Spinal cord (tissue), 9 donors: ENCODE measurements at regions not wholly inside any gene's neighbourhood (a gene's known extent, or its start where the extent isn't known, plus 50 kb on each side); places are given as distances from the start of the nearest gene placed in this dataset.

Experiments
- DNase-seq, 6 donors: peaks; one replicate each; pipeline versions ENCODE4 v3.0.0 to v3.0.0-alpha.2; 2013 to 2015; ENCODE audit warnings: low spot score in 6 of 6, low read depth in 4 of 6
- H3K27ac ChIP-seq: one replicate; pipeline ENCODE4 v1.5.1; 2013; ENCODE audit warnings: low read depth, low read length, control low read depth
- H3K27me3 ChIP-seq: one replicate; pipeline ENCODE4 v1.6.1; 2013; ENCODE audit warnings: low read length; ENCODE audit not compliant: control insufficient read depth, insufficient read depth
- H3K36me3 ChIP-seq: one replicate; pipeline ENCODE4 v1.6.1; 2013; ENCODE audit warnings: low read length; ENCODE audit not compliant: control insufficient read depth, insufficient read depth
- H3K4me1 ChIP-seq: one replicate; pipeline ENCODE4 v1.6.1; 2013; ENCODE audit warnings: low read length; ENCODE audit not compliant: control insufficient read depth, insufficient read depth
- H3K4me3 ChIP-seq: one replicate; pipeline ENCODE4 v1.5.1; 2013; ENCODE audit warnings: low read depth, low read length, control low read depth
- H3K9me3 ChIP-seq: one replicate; pipeline ENCODE4 v1.6.1; 2013; ENCODE audit warnings: low read length; ENCODE audit not compliant: control insufficient read depth, insufficient read depth
- WGBS: methylation state at CpG from one replicate; pipeline ENCODE4 v1.1.5; 2013; ENCODE audit warnings: missing lambda C conversion rate; ENCODE audit not compliant: insufficient coverage; 5-methylcytosine and 5-hydroxymethylcytosine counted together
- donor health status: healthy.

DNA sequence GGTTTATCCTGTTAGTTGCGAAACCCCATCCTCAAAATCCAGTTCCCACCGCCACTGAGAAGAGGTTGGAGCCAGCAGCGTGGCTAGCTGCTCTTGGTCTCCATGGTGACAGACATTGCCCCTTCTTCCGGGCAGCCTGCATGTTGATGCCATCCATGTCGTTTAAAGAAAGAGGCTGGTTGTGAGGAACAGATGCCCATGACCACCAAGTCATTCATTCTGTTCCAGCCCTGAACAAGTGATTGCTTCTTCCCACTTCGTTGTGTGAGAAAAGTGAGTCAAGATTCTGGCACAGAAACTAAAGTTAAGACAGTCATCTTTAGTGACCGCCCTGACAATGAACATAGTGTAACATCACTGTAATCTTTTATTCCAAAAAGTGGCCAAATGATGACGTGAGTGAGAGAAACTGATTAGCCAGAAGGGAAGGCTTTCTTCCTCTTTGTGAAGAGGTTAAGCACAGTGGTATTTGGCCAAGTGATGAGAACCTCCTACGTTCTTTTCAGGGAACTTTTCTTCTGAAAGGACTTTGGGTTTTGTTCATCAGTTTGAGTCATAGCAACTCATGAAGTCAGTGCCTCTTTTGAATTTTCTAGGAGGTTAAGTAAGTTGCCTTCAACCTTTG lies 272.5 kb downstream of the GALR1 start:
- no peak overlapping the region for H3K4me3 ChIP-seq
- 46% methylated on average over 4 of the region's 9 CpGs for WGBS
- no peaks in the 10 kb centered on the region for H3K4me1 ChIP-seq
- H3K36me3 ChIP-seq, result no peaks in the 10 kb centered on the region
- H3K27ac ChIP-seq, result no peak overlapping the region
- DNase-seq, result peak in 5 of 6 donors; percentile 12 to 69 (median 33)
- H3K27me3 ChIP-seq, result no peaks in the 10 kb centered on the region
- H3K9me3 ChIP-seq, result no peaks in the 10 kb centered on the region

GRCh38 chr18:77524909-77525308 lies 275.3 kb downstream of the GALR1 start:
- Histone ChIP-seq H3K9me3 (no peaks in the 10 kb centered on the region), H3K36me3 (no peaks in the 10 kb centered on the region), H3K27me3 (no peaks in the 10 kb centered on the region), H3K4me1 (no peaks in the 10 kb centered on the region), H3K27ac (no peak overlapping the region), H3K4me3 (no peak overlapping the region)
- WGBS, result 90% methylated on average over 3 of the region's 7 CpGs
- no peak for DNase-seq

- no peaks in the 10 kb centered on the region for H3K36me3 ChIP-seq
- H3K9me3 ChIP-seq, result no peaks in the 10 kb centered on the region
- no peaks in the 10 kb centered on the region for H3K27me3 ChIP-seq
- no peak overlapping the region for H3K4me3 ChIP-seq
- WGBS, result 93% methylated on average over 8 of the region's 8 CpGs
- no peaks in the 10 kb centered on the region for H3K4me1 ChIP-seq
- no peak for DNase-seq
- H3K27ac ChIP-seq, result no peak overlapping the region
Measured at GRCh38 chr18:77526962-77527361, 277.3 kb downstream of the GALR1 start.

DNA sequence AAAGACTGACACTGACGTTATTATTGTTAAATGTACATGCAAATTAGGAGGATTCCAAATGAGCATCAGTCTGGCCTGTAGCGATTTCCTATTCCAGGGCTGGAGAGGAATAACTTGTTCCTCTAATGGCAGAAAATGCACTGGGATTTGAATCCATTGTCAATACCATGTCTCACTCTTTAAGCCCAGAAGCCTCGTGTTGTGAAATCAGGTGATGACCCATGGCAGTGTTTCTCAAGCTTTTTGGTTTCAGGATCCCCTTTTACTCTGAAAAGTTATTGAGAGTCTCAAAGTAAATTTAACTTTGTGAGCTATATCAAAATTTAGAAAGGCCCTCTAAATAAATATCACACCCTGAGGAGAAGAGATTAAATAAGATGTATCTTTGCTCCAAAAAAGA lies 279.2 kb downstream of the GALR1 start:
- Histone ChIP-seq H3K4me1 (no peaks in the 10 kb centered on the region), H3K36me3 (no peaks in the 10 kb centered on the region), H3K27ac (no peak overlapping the region), H3K27me3 (no peaks in the 10 kb centered on the region), H3K9me3 (no peaks in the 10 kb centered on the region), H3K4me3 (no peak overlapping the region)
- 63% methylated on average over 1 of the region's 3 CpGs for WGBS
- DNase-seq, result no peak

DNA sequence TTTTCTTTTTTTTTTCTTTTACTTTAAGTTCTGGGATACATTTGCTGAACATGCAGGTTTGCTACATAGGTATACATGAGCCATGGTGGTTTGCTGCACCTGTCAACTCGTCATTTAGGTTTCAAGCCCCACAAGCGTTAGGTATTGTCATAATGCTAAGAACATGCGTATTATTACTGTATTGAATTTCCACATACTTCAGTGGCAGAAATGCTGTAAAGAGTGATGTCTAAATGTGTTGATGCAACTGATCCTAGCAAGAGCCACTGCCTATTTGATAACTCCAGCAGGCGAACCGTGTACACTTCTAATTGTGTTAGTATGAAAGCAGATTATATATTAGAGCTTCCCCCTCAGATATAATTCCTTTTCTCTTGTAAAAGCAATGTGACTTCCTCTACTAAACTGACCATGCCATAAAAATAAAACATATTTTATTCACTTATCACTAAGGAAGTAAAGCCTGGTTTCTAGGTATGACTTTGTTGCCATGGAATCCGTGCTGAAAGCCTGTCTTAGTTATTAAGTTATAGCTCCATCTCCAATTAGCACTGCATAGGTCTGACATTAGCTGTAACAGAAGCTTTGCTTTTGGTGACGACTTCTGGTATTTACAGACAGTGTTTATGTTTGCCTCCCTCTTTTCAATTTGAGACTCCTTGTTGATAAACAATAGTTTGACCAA lies 280.0 kb downstream of the GALR1 start:
- H3K4me1 ChIP-seq, result no peaks in the 10 kb centered on the region
- no peaks in the 10 kb centered on the region for H3K9me3 ChIP-seq
- no peak overlapping the region for H3K4me3 ChIP-seq
- 100% methylated on average over 1 of the region's 7 CpGs for WGBS
- H3K27me3 ChIP-seq, result no peaks in the 10 kb centered on the region
- no peak overlapping the region for H3K27ac ChIP-seq
- no peaks in the 10 kb centered on the region for H3K36me3 ChIP-seq
- peak in 1 of 6 donors; percentile 51 for DNase-seq

- Histone ChIP-seq H3K27me3 (no peaks in the 10 kb centered on the region), H3K27ac (no peak overlapping the region), H3K9me3 (no peaks in the 10 kb centered on the region), H3K36me3 (no peaks in the 10 kb centered on the region), H3K4me1 (no peaks in the 10 kb centered on the region), H3K4me3 (no peak overlapping the region)
- WGBS, result 87% methylated on average over 7 of the region's 9 CpGs
- no peak for DNase-seq
Measured at GRCh38 chr18:77530732-77531131, 281.1 kb downstream of the GALR1 start.

GRCh38 chr18:77539860-77540259 lies 290.2 kb downstream of the GALR1 start:
- Histone ChIP-seq H3K27ac (no peak overlapping the region), H3K9me3 (no peaks in the 10 kb centered on the region), H3K4me3 (no peak overlapping the region), H3K4me1 (no peaks in the 10 kb centered on the region), H3K36me3 (no peaks in the 10 kb centered on the region), H3K27me3 (no peaks in the 10 kb centered on the region)
- WGBS, result 85% methylated on average over 2 of the region's 6 CpGs
- no peak for DNase-seq

GRCh38 chr18:77544792-77545191 lies 295.1 kb downstream of the GALR1 start:
- no peaks in the 10 kb centered on the region for H3K9me3 ChIP-seq
- no peak overlapping the region for H3K4me3 ChIP-seq

GRCh38 chr18:77547757-77548156 lies 298.1 kb downstream of the GALR1 start:
- no peaks in the 10 kb centered on the region for H3K9me3 ChIP-seq
- H3K36me3 ChIP-seq, result no peaks in the 10 kb centered on the region
- H3K4me3 ChIP-seq, result no peak overlapping the region
- DNase-seq, result no peak
- H3K27ac ChIP-seq, result no peak overlapping the region
- WGBS, result 88% methylated on average over 4 of the region's 5 CpGs
- H3K27me3 ChIP-seq, result no peaks in the 10 kb centered on the region
- no peaks in the 10 kb centered on the region for H3K4me1 ChIP-seq

More at GRCh38 chr18:77544792-77545191, 295.1 kb downstream of the GALR1 start:
- no peaks in the 10 kb centered on the region for H3K4me1 ChIP-seq
- H3K27me3 ChIP-seq, result no peaks in the 10 kb centered on the region
- 94% methylated on average over 3 of the region's 6 CpGs for WGBS
- no peaks in the 10 kb centered on the region for H3K36me3 ChIP-seq
- DNase-seq, result no peak
- H3K27ac ChIP-seq, result no peak overlapping the region

DNA sequence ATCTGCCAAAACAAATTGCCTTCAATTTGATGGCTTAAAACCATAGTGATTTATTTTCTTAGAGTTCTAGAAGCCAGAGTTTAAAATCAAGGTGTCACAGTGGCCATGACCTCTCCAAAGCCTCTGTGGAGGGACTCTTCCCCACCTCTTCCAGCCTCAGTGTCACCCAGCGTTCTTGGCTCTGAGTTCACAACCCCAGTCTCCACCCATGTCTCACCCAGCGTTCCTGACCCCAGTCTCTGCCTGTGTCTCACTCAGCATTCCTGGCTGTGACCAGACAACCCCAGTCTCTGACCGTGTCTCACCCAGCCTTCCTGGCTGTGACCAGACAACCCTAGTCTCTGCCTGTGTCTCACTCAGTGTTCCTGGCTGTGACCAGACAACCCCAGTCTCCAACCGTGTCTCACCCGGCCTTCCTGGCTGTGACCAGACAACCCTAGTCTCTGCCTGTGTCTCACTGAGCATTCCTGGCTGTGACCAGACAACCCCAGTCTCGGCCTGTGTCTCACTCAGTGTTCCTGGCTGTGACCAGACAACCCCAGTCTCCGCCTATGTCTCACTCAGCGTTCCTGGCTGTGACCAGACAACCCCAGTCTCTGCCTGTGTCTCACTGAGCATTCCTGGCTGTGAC lies 299.3 kb downstream of the GALR1 start:
- H3K9me3 ChIP-seq, result no peaks in the 10 kb centered on the region
- no peak for DNase-seq
- no peaks in the 10 kb centered on the region for H3K36me3 ChIP-seq
- H3K27ac ChIP-seq, result no peak overlapping the region
- no peak overlapping the region for H3K4me3 ChIP-seq
- no peaks in the 10 kb centered on the region for H3K4me1 ChIP-seq
- 78% methylated on average over 8 of the region's 8 CpGs for WGBS
- no peaks in the 10 kb centered on the region for H3K27me3 ChIP-seq
